Activated CD8-positive, alpha-beta memory T cell treated with anti-CD3 and anti-CD28 coated beads for 36 hours (primary cell): ENCODE measurements at regions not wholly inside any gene's neighbourhood (a gene's known extent, or its start where the extent isn't known, plus 50 kb on each side); places are given as distances from the start of the nearest gene placed in this dataset.

ENCODE experiments used
- CTCF ChIA-PET: fragments of 350-600 bp; sonication (Branson Sonifier 250); formaldehyde crosslinking; loops from one replicate; lab custom pipeline; 2021; ENCODE audit warnings: antibody characterized with exemption; lab: Charles Lee
- POLR2A ChIA-PET: fragments of 350-600 bp; sonication (Branson Sonifier 250); formaldehyde crosslinking; loops from one replicate; lab custom pipeline; 2021; ENCODE audit warnings: antibody characterized with exemption; lab: Charles Lee

- CTCF ChIA-PET, result no interaction called here
- POLR2A ChIA-PET, result no interaction called here
Measured at GRCh38 chr13:22027566-22027965, 356.7 kb downstream of the FGF9 start.

- ChIA-PET POLR2A (no interaction called here), CTCF (no interaction called here)
Measured at GRCh38 chr13:22028831-22029230, 358.0 kb downstream of the FGF9 start.

GRCh38 chr13:22030321-22030720 is 359.4 kb downstream of the FGF9 start:
- ChIA-PET POLR2A (no interaction called here), CTCF (no interaction called here)

DNA sequence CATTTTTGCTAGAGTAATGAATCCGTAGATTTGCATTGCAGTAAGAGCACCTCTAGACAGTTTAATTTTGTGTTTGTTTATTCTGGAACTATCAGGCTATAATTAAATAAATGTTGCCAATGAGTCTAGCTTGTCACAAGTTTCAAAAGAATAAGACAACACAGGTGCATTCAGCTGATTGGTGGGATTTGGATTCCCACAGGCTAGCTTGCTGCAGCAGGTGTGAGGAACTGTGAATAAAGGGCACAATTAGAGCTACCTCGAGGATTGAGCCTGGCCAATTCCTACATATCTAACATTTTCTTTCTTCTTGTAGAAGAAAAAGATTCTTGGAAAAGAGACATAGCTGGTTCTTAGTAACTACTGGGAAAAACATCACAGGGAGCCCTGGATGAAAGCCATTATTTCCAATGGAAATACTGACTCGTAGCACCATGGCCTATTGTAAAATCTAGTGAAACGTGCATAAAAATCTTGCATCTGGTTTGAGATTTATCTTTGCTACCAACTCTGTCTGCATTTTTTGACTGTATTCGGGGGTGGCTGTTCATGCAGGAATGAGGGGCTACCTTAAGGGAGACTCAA is 360.9 kb downstream of the FGF9 start:
- POLR2A ChIA-PET, result no interaction called here
- CTCF ChIA-PET, result no interaction called here

- ChIA-PET POLR2A (no interaction called here), CTCF (no interaction called here)
Measured at GRCh38 chr13:22032905-22033304, 362.0 kb downstream of the FGF9 start.

GRCh38 chr13:22039961-22040360 is 369.1 kb downstream of the FGF9 start:
- CTCF ChIA-PET, result no interaction called here
- POLR2A ChIA-PET, result no interaction called here

DNA sequence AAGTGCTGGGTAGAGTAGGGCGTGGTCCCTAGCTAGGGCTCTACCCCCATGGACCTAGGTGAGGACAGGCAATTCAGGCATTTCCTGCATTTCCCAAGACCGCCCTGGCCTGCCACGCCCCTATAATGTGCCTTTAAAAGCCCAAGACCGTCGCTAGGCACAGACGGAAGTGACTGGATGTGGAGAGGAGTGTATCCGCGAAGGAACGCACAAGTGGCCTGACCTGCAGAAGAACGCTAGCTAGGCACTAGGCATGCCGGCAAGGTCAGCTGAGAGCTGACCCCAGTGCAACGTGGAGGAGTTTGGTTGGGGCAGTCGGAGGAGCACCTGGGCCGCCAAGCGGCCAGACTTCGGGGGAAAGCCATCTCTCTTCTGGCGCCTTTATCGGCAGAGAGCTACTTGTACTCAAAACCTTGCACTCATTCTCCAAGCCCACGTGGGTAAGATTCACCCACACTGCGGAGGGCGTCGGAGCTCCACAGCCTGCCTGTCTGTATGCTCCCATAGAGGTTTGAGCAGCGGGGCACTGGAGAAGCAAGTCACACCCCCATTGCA is 370.0 kb downstream of the FGF9 start:
- CTCF ChIA-PET, result no interaction called here
- POLR2A ChIA-PET, result no interaction called here

GRCh38 chr13:22041741-22042140 is 370.9 kb downstream of the FGF9 start:
- POLR2A ChIA-PET, result no interaction called here
- CTCF ChIA-PET, result no interaction called here

DNA sequence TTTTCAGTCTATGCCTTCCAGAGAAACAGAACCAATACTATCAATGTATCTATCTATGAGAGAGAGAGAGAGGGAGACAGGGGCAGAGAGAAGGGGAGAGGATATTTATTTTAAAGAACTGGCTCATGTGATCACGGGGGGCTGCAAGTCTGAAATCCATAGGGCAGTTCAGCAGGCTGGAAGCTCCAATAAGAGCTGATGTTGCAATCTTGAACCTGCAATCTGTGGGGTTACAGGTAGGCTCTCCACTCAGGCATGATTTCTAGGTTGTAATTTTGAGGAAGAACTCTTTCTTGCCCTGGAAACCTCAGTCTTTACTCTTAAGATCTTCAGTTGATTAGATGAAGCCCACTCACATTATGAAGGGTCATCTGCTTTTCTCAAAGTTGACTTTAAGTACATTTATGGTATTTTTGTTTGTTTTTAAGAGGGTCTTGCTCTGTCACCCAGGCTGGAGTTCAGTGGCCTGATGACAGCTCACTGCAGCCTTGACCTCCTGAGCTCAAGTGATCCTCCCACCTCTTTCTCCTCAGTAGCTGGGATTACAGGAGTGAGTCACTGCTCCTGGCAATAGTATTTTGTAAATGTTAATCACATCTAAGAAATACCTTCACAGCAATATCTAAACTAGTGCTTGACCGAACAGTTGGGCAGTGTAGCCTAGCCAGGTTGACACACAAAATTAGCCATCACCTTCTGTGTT is 376.4 kb downstream of the FGF9 start:
- ChIA-PET POLR2A (no interaction called here), CTCF (no interaction called here)

GRCh38 chr13:22047785-22048104 is 376.9 kb downstream of the FGF9 start:
- POLR2A ChIA-PET, result no interaction called here
- CTCF ChIA-PET, result no interaction called here

- POLR2A ChIA-PET, result no interaction called here
Measured at GRCh38 chr13:22049384-22049783, 378.5 kb downstream of the FGF9 start.

GRCh38 chr13:22050951-22051563 is 380.2 kb downstream of the FGF9 start:
- POLR2A ChIA-PET, result no interaction called here
- CTCF ChIA-PET, result interaction anchor here (1.4 kb wide), 1 partner anchor 11 kb away, joined by 3 read pairs; no protein-coding TSS in a partner anchor

More at GRCh38 chr13:22049384-22049783, 378.5 kb downstream of the FGF9 start:
- CTCF ChIA-PET, result no interaction called here

DNA sequence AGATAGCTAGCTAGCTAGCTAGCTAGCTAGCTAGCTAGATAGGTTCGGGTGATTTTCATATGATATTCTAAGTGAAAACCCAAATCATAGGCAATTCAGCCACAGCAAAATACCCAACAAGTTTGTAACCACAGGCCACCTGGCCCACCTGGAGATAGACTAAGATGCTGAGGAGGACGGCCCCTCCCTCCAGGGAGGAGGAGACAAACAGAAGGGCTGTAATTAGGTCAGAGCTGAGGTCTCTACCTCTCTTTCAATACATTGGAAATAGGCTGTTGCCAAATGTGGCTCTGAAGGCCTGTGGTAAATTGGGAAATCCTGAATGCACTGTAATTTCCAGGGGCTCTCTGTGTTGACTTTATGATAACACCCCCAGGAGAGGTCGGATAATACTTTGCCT is 382.2 kb downstream of the FGF9 start:
- CTCF ChIA-PET, result no interaction called here
- POLR2A ChIA-PET, result no interaction called here

- POLR2A ChIA-PET, result no interaction called here
- CTCF ChIA-PET, result interaction anchor here (0.5 to 1.2 kb wide), 2 partner anchors 14 to 430 kb away, joined by 3 read pairs; no protein-coding TSS in a partner anchor
Measured at GRCh38 chr13:22055259-22055658, 384.4 kb downstream of the FGF9 start.

- CTCF ChIA-PET, result interaction anchor here (1.4 kb wide), 1 partner anchor 42 kb away, joined by 3 read pairs; no protein-coding TSS in a partner anchor
- POLR2A ChIA-PET, result no interaction called here
Measured at GRCh38 chr13:22060187-22060586, 389.3 kb downstream of the FGF9 start.

DNA sequence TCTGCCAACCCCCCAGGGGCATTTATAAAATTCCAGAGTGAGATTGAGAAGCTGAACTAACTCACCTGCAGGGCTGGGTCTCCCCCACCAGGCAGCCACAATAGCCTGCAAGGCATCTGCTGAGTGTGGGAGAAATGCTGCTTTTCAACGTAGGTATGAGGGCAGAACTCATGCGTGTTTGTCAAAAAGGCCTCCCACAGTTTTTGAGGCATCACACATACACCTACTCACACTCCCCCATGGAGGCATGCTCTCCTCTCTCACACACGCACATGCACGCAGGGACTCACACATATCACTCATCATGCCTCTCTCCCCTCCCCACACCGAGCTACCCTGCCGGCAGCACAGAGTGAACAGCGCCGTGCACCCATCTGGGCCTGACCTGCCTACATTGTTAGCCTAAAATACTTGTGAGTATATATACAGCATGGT is 390.5 kb downstream of the FGF9 start:
- ChIA-PET POLR2A (interaction anchor here (0.6 to 1.0 kb wide), 2 partner anchors 12 to 14 kb away, joined by 3 read pairs; no protein-coding TSS in a partner anchor), CTCF (interaction anchor here (1.5 to 1.8 kb wide), 3 partner anchors 11 to 53 kb away, joined by 3 to 4 read pairs (median 3); no protein-coding TSS in a partner anchor)

GRCh38 chr13:22061806-22062391 is 391.0 kb downstream of the FGF9 start:
- CTCF ChIA-PET, result interaction anchor here (1.5 to 1.8 kb wide), 3 partner anchors 11 to 53 kb away, joined by 3 to 4 read pairs (median 3); no protein-coding TSS in a partner anchor
- POLR2A ChIA-PET, result interaction anchor here (1.0 kb wide), 1 partner anchor 14 kb away, joined by 3 read pairs; no protein-coding TSS in a partner anchor

DNA sequence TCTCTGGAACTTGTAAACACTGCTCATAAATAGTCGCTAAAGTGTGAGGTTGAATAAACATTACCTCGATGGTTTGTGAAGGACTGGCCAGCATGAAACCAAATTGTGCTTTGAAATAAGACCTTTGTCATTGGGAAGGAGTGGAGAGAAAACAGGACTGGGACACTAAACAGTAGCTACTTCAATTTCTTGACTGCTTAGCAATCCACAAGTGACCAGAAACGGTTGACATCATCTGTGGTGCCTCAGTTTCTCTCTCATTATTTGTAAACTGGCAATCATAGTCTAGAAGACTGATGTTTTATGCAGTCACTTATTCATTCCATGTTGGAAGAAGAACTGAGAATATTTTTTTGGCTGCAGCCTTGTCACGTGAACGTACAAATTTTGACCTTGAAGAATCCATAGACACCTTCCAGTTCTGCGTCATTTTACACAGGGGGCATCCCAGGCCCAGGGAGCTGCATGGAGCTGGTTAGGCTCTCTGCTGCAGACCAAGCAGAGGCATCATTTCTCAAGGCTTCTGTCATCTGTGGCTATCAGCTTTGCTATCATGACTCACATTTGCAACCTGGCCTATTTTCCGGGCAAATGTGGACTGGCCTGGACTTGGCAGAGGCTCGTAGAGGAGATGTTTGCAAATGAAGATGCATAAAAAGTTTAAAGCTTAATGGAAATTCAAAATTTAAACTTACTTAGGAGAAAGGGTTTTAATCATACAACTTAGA is 391.8 kb downstream of the FGF9 start:
- POLR2A ChIA-PET, result no interaction called here
- CTCF ChIA-PET, result interaction anchor here (0.7 to 1.8 kb wide), 3 partner anchors 11 to 52 kb away, joined by 3 to 4 read pairs (median 3); no protein-coding TSS in a partner anchor
